Ovary (tissue), 7 donors: ENCODE measurements at regions not wholly inside any gene's neighbourhood (a gene's known extent, or its start where the extent isn't known, plus 50 kb on each side); places are given as distances from the start of the nearest gene placed in this dataset.

Experiments used
- DNase-seq, 5 donors: peaks; one replicate each; pipeline ENCODE4 v3.0.0-alpha.2; 2019 to 2020
- H3K27ac ChIP-seq, 2 donors: fragments of 200-600 bp; one replicate each; pipeline versions ENCODE4 v1.5.1 to v1.8.0; 2019 to 2022
- H3K27me3 ChIP-seq: fragments of 200-600 bp; one replicate; pipeline ENCODE4 v1.8.0; 2022
- H3K36me3 ChIP-seq: fragments of 200-600 bp; sonication (generic); one replicate; pipeline ENCODE4 v1.5.1; 2019
- H3K4me1 ChIP-seq: one replicate; pipeline ENCODE4 v1.8.1; 2013; ENCODE audit warnings: mild to moderate bottlenecking, moderate library complexity; ENCODE audit not compliant: insufficient read depth
- H3K4me3 ChIP-seq: fragments of 200-600 bp; sonication (generic); one replicate; pipeline ENCODE4 v1.5.1; 2017
- H3K9me3 ChIP-seq, 2 donors: fragments of 200-600 bp in 1 of 2; sonication (generic) in 1 of 2; one replicate each; pipeline versions ENCODE4 v1.5.1 to v1.8.1; 2013 to 2019; ENCODE audit warnings: mild to moderate bottlenecking in 1 of 2, moderate library complexity in 1 of 2
- CTCF ChIP-seq, 3 donors: fragments of 450-650 bp in 2 of 3; fragments of 200-600 bp in 1 of 3; IDR thresholded peaks; one replicate each; pipeline versions ENCODE4 v1.5.1 to v1.8.0; 2016 to 2022; ENCODE audit warnings: antibody characterized with exemption in 3 of 3, mild to moderate bottlenecking in 1 of 3
- EP300 ChIP-seq: sonication (generic); formaldehyde crosslinking; IDR thresholded peaks from one replicate; pipeline ENCODE4 v1.6.1; 2017; ENCODE audit warnings: antibody characterized with exemption
- POLR2A ChIP-seq: fragments of 450-650 bp; IDR thresholded peaks from one replicate; pipeline ENCODE4 v1.6.1; 2017; ENCODE audit warnings: antibody characterized with exemption, mild to moderate bottlenecking, moderate library complexity
- WGBS, 3 donors: extraction: QIAGEN DNeasy Blood & Tissue Kit in 1 of 3; methylation state at CpG; one replicate each; pipeline versions ENCODE4 v1.1.5 to v1.1.7; 2013 to 2017; 5-methylcytosine and 5-hydroxymethylcytosine counted together
- intact Hi-C, 4 donors: fragments of 100-400 bp; cut with DNase I; formaldehyde crosslinking; loops; one replicate each; pipeline versions ENCODE4 v1.11.0 to v1.15.1; 2022 to 2023
- donor health status: DM: no; HTN: no; CAD: no; lungs with moderate emphysema.
- donor health status: DM: no; HTN: no; CAD: no.
- donor health status: Bipolar disorder and iron deficiency.
- donor health status: DM: no; HTN: no; CAD: no.
- donor health status: DM: yes; HTN: yes; CAD: no.

DNA sequence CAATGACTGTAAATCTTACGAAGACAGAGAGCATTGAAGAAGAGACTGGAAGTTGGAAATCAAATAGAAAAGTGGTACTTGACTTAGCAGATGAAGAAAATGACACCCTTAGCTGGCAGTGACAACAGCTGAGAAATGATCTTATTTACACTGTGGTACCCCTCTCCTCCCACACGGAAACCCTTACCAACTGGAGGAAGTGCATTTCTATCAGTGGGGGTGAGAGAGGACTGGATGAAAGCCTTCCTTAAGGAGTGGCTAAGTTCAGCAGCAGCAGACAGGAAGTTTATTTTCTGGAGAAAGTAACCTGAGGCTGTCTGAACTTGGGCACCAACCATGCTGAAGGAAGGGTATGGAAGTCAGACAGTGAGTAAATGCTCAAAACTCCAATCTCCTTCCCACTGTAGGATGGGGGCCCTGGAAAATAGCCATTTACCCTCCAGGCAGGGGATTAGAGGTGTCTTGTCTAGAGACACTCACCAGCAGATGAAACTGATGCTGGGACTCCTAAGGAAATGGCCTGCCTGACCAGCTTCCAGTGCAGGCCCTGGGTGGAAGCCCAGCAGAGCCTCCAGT lies 160.2 kb upstream of the NCK2 start:
- Histone ChIP-seq H3K4me3 (no peak overlapping the region), H3K4me1 (no peaks in the 10 kb centered on the region), H3K9me3 (no peaks in the 10 kb centered on the region), H3K27me3 (no peaks in the 10 kb centered on the region), H3K36me3 (no peaks in the 10 kb centered on the region), H3K27ac (no peak overlapping the region)
- 73 to 83% (median 77%) methylated on average over 2 of the region's 2 CpGs for WGBS, 3 donors
- intact Hi-C loops, result no loop called here
- DNase-seq, result no peak
- TF ChIP-seq POLR2A, result no peak
- TF ChIP-seq CTCF (IDR thresholded peaks at IDR 0.05), result no peak
- TF ChIP-seq EP300, result no peak

DNA sequence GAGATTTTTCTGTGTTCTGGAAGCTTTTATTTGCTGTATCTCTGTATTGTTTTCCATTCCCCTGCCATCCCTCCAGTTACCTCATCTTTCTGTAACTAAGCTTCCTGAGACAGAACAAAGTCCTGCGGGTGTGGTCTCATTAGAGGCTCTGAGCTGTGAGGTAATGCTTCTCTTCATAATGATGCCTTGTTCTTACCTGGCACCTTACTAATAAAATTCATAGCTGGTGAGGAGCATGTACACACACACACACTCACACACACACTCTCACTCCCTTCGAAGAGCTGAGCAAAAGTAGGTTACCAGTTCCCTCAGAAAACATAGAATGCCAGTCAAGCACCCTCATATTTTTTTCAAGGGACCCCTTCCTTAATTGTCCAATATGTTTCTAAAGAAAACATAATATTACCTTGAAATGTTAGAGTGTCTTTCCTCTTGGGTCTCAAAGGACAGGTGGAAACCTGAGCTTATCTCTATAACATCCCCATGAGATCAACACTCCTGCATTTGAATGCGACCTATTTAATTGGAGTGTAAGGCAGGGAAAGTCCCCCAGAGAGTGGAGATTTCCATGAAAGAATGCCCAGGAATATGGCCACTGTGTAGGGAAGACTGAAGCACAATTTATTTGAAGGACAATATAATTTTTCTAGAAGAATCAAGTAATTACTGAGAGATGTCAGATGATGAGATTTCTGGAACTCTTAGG lies 161.6 kb upstream of the NCK2 start:
- no peak for DNase-seq
- Histone ChIP-seq H3K9me3 (no peaks in the 10 kb centered on the region), H3K36me3 (no peaks in the 10 kb centered on the region), H3K27ac (no peak overlapping the region), H3K4me3 (no peak overlapping the region), H3K4me1 (no peaks in the 10 kb centered on the region), H3K27me3 (no peaks in the 10 kb centered on the region)
- 78 to 87% (median 80%) methylated on average over 3 of the region's 3 CpGs for WGBS, 3 donors
- intact Hi-C loops, result no loop called here
- TF ChIP-seq CTCF (IDR thresholded peaks at IDR 0.05), result no peak
- no peak for TF ChIP-seq POLR2A
- no peak for TF ChIP-seq EP300

DNA sequence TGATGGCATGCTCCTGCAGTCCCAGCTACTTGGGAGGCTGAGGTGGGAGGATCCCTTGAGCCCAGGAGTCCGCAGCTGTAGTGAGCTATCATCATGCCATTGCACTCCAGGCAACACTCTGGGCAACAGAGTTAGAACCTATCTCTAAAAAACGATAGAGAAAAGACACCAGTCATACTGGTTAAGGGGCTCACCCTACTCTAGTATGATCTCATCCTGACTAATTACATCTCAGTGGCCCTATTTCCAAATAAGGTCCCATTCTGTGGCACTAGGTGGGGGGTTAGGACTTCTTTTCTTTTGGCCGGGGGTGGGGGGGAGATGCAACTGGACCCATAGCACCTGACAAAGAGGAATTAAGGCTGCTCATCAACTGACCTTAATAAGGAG lies 163.2 kb upstream of the NCK2 start:
- WGBS, 3 donors, result 88 to 95% (median 89%) methylated on average over 3 of the region's 3 CpGs
- intact Hi-C loops, result no loop called here
- TF ChIP-seq EP300 (no peak), CTCF (IDR thresholded peaks at IDR 0.05) (no peak), POLR2A (no peak)
- no peak for DNase-seq
- no peaks in the 10 kb centered on the region for H3K9me3 ChIP-seq
- no peaks in the 10 kb centered on the region for H3K36me3 ChIP-seq
- no peaks in the 10 kb centered on the region for H3K27me3 ChIP-seq
- no peak overlapping the region for H3K4me3 ChIP-seq
- H3K27ac ChIP-seq, result no peak overlapping the region
- H3K4me1 ChIP-seq, result peaks cover 4% of the 10 kb centered on the region

- Histone ChIP-seq H3K9me3 (no peaks in the 10 kb centered on the region), H3K36me3 (no peaks in the 10 kb centered on the region), H3K27ac (no peak overlapping the region), H3K4me3 (no peak overlapping the region), H3K4me1 (peaks cover 4% of the 10 kb centered on the region), H3K27me3 (no peaks in the 10 kb centered on the region)
- no peak for DNase-seq
- no peak for TF ChIP-seq POLR2A
- no peak for TF ChIP-seq CTCF (IDR thresholded peaks at IDR 0.05)
- TF ChIP-seq EP300, result no peak
- WGBS, 3 donors, result 46 to 87% (median 51%) methylated on average over 1 of the region's 1 CpG
- intact Hi-C loops, result no loop called here
These were observed 163.7 kb upstream of the NCK2 start for GRCh38 chr2:105580870-105581554.
